Transverse colon (tissue), 4 donors: ENCODE measurements at regions not wholly inside any gene's neighbourhood (a gene's known extent, or its start where the extent isn't known, plus 50 kb on each side); places are given as distances from the start of the nearest gene placed in this dataset.

Source experiments
- DNase-seq: peaks from one replicate; pipeline ENCODE4 v3.0.0-alpha.2; 2019
- H3K27ac ChIP-seq, 4 donors: fragments of 200-600 bp; sonication (generic); 2 replicates each; pipeline ENCODE4 v1.5.1; 2016 to 2018; ENCODE audit warnings: inconsistent platforms in 4 of 4
- H3K27me3 ChIP-seq: fragments of 200-600 bp; sonication (generic); 2 replicates; pipeline ENCODE4 v1.5.1; 2017; ENCODE audit warnings: inconsistent platforms
- H3K36me3 ChIP-seq, 4 donors: fragments of 200-600 bp; sonication (generic); 2 replicates each; pipeline ENCODE4 v1.5.1; 2017 to 2019; ENCODE audit warnings: inconsistent platforms in 4 of 4
- H3K4me1 ChIP-seq, 4 donors: fragments of 200-600 bp; sonication (generic); 2 replicates each; pipeline ENCODE4 v1.5.1; 2017 to 2020; ENCODE audit warnings: inconsistent platforms in 4 of 4
- H3K4me3 ChIP-seq, 4 donors: fragments of 200-600 bp; sonication (generic); 1 replicate in 1 of 4; 2 replicates in 3 of 4; pipeline versions ENCODE4 v1.5.1 to v1.6.1; 2017 to 2019; ENCODE audit warnings: inconsistent platforms in 4 of 4
- H3K9me3 ChIP-seq, 2 donors: fragments of 200-600 bp; sonication (generic); 2 replicates each; pipeline ENCODE4 v1.5.1; 2017 to 2019; ENCODE audit warnings: inconsistent platforms in 2 of 2
- CTCF ChIP-seq, 5 experiments: fragments of 200-600 bp in 3 of 5; fragments of 450-650 bp in 2 of 5; sonication (generic) in 3 of 5; IDR thresholded peaks; 1 replicate in 2 of 5; 2 replicates in 3 of 5; pipeline ENCODE4 v1.5.1; 2016 to 2017; ENCODE audit warnings: antibody characterized with exemption in 5 of 5, inconsistent platforms in 3 of 5, mild to moderate bottlenecking in 2 of 5, moderate library complexity in 1 of 5
- EP300 ChIP-seq: sonication (generic); formaldehyde crosslinking; IDR thresholded peaks from one replicate; pipeline ENCODE4 v1.6.1; 2017; ENCODE audit warnings: antibody characterized with exemption, low read depth
- POLR2A ChIP-seq: fragments of 450-650 bp; IDR thresholded peaks from one replicate; pipeline ENCODE4 v1.6.1; 2016; ENCODE audit warnings: antibody characterized with exemption, mild to moderate bottlenecking, moderate library complexity
- POLR2AphosphoS5 ChIP-seq, 3 donors: sonication (generic); formaldehyde crosslinking; IDR thresholded peaks; one replicate each; pipeline ENCODE4 v1.6.1; 2016; ENCODE audit warnings: antibody characterized with exemption in 3 of 3
- WGBS, 2 donors: methylation state at CpG; one replicate each; pipeline ENCODE4 v1.1.5; 2018; ENCODE audit warnings: low coverage in 1 of 2; 5-methylcytosine and 5-hydroxymethylcytosine counted together
- in situ Hi-C, 4 donors: fragments of 200-750 bp; cut with MboI; loops; one replicate each; pipeline versions ENCODE4 v1.15.0 to v1.15.1; 2017; ENCODE audit warnings: low sequenced_read_pairs in 3 of 4, low pct_ligation_motif_present in 1 of 4, low pct_unique_long_range_greater_than_20kb in 1 of 4
- intact Hi-C: fragments of 100-400 bp; cut with DNase I; formaldehyde crosslinking; loops from one replicate; pipeline ENCODE4 v1.15.1; 2023; ENCODE audit warnings: low total_unique reads

GRCh38 chr6:130625825-130626527 lies 201.2 kb upstream of the SMLR1 start:
- no peak overlapping the region for H3K4me3 ChIP-seq
- intact Hi-C loops: no loop called here
- no peaks in the 10 kb centered on the region for H3K36me3 ChIP-seq
- TF ChIP-seq CTCF (IDR thresholded peaks at IDR 0.05) (no peak), POLR2AphosphoS5 (IDR thresholded peaks at IDR 0.05) (no peak), POLR2A (no peak)
- DNase-seq: no peak
- in situ Hi-C loops: no loop called here
- H3K27ac ChIP-seq: no peak overlapping the region
- no peaks in the 10 kb centered on the region for H3K27me3 ChIP-seq
- H3K9me3 ChIP-seq: no peaks in the 10 kb centered on the region
- 47 to 64% methylated on average over 2 to 3 of the region's 3 CpGs for WGBS, 2 donors
- H3K4me1 ChIP-seq: no peaks in the 10 kb centered on the region

GRCh38 chr6:130628862-130629261 lies 198.3 kb upstream of the SMLR1 start:
- Histone ChIP-seq H3K4me1 (no peaks in the 10 kb centered on the region), H3K4me3 (no peak overlapping the region), H3K36me3 (no peaks in the 10 kb centered on the region), H3K27me3 (no peaks in the 10 kb centered on the region), H3K9me3 (no peaks in the 10 kb centered on the region), H3K27ac (no peak overlapping the region)
- no peak for DNase-seq
- intact Hi-C loops: no loop called here
- no peak for TF ChIP-seq EP300
- no peak for TF ChIP-seq POLR2AphosphoS5 (IDR thresholded peaks at IDR 0.05)
- TF ChIP-seq CTCF (IDR thresholded peaks at IDR 0.05): no peak
- TF ChIP-seq POLR2A: no peak
- 94% methylated on average over 2 to 4 of the region's 4 CpGs for WGBS, 2 donors
- in situ Hi-C loops: no loop called here

- intact Hi-C loops (loop anchor here (1.0 kb wide), 1 partner anchor 21 kb away; no protein-coding TSS in a partner anchor), in situ Hi-C loops (no loop called here)
- H3K4me3 ChIP-seq: no peak overlapping the region
- no peaks in the 10 kb centered on the region for H3K4me1 ChIP-seq
- no peaks in the 10 kb centered on the region for H3K9me3 ChIP-seq
- TF ChIP-seq CTCF (IDR thresholded peaks at IDR 0.05) (no peak), POLR2A (no peak), POLR2AphosphoS5 (IDR thresholded peaks at IDR 0.05) (no peak), EP300 (no peak)
- H3K27me3 ChIP-seq: no peaks in the 10 kb centered on the region
- no peak overlapping the region for H3K27ac ChIP-seq
- DNase-seq: no peak
- no peaks in the 10 kb centered on the region for H3K36me3 ChIP-seq
These were observed 197.6 kb upstream of the SMLR1 start for GRCh38 chr6:130629640-130630039.

GRCh38 chr6:130632277-130632676 lies 194.9 kb upstream of the SMLR1 start:
- DNase-seq: no peak
- in situ Hi-C loops: no loop called here
- no peaks in the 10 kb centered on the region for H3K27me3 ChIP-seq

More at GRCh38 chr6:130632277-130632676, 194.9 kb upstream of the SMLR1 start:
- 62 to 67% methylated on average over 4 to 9 of the region's 9 CpGs for WGBS, 2 donors
- no peaks in the 10 kb centered on the region for H3K36me3 ChIP-seq
- no peaks in the 10 kb centered on the region for H3K9me3 ChIP-seq
- intact Hi-C loops: no loop called here
- TF ChIP-seq CTCF (IDR thresholded peaks at IDR 0.05) (no peak), POLR2AphosphoS5 (IDR thresholded peaks at IDR 0.05) (no peak), EP300 (no peak), POLR2A (no peak)
- H3K27ac ChIP-seq: no peak overlapping the region
- H3K4me3 ChIP-seq: no peak overlapping the region
- H3K4me1 ChIP-seq: no peaks in the 10 kb centered on the region
